ENCODE measurements at regions not wholly inside any gene's neighbourhood (a gene's known extent, or its start where the extent isn't known, plus 50 kb on each side); places are given as distances from the start of the nearest gene placed in this dataset.
"Not testable (repeated sequence)": the region's sequence is repeated elsewhere in the genome, so short reads cannot be mapped to it uniquely, and the experiment has no call there.

GRCh38 chrX:144121566-144121965 is 237.7 kb downstream of the UBE2NL start:
- DNase-seq; H3K9me3 Mint-ChIP-seq; H3K36me3 Mint-ChIP-seq (ENCODE audit: insufficient read depth in 2 of 2); ATAC-seq (replicated peaks in 1 of 2); H3K4me3 Mint-ChIP-seq; H3K4me1 Mint-ChIP-seq (ENCODE audit: low read depth); H3K27me3 Mint-ChIP-seq (ENCODE audit: low read depth); H3K27ac Mint-ChIP-seq: not testable (repeated sequence)

- not testable (repeated sequence) for H3K4me1 Mint-ChIP-seq (ENCODE audit: low read depth); DNase-seq; H3K27me3 Mint-ChIP-seq (ENCODE audit: low read depth); H3K27ac Mint-ChIP-seq; H3K4me3 Mint-ChIP-seq; H3K36me3 Mint-ChIP-seq (ENCODE audit: insufficient read depth in 2 of 2); ATAC-seq (replicated peaks in 1 of 2); H3K9me3 Mint-ChIP-seq
Measured at GRCh38 chrX:144127570-144128169, 243.8 kb downstream of the UBE2NL start.

- peak in 1 of 2 donors; percentile 32 for ATAC-seq (replicated peaks in 1 of 2)
- H3K36me3 Mint-ChIP-seq (ENCODE audit: insufficient read depth in 2 of 2); H3K27me3 Mint-ChIP-seq (ENCODE audit: low read depth); DNase-seq; H3K27ac Mint-ChIP-seq; H3K4me1 Mint-ChIP-seq (ENCODE audit: low read depth); H3K9me3 Mint-ChIP-seq; H3K4me3 Mint-ChIP-seq: not testable (repeated sequence)
Measured at GRCh38 chrX:144129511-144129910, 245.6 kb downstream of the UBE2NL start.

DNA sequence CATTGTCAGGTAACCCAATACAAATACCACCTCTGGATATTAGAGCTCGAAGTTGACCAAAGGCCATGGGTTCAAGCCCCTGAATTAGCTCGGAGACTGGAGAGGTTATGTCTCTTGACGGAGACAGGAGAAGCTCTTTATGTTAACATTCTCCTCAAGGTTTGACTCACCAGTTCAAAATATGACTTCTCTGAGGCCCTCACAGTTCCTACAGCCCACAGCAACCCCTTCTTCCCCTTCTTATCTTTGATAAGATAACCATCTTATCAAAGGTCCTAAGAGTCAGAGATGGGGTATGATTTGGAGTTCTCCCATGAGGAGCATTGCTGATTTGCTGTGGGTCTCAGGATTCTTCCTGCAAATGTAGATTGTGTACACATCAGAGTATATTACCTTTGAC is 246.6 kb downstream of the UBE2NL start:
- not testable (repeated sequence) for H3K9me3 Mint-ChIP-seq; DNase-seq; H3K4me3 Mint-ChIP-seq; H3K27me3 Mint-ChIP-seq (ENCODE audit: low read depth); H3K4me1 Mint-ChIP-seq (ENCODE audit: low read depth); H3K36me3 Mint-ChIP-seq (ENCODE audit: insufficient read depth in 2 of 2); H3K27ac Mint-ChIP-seq
- ATAC-seq (replicated peaks in 1 of 2): peak in 1 of 2 donors; percentile 51

GRCh38 chrX:144131080-144131479 is 247.2 kb downstream of the UBE2NL start:
- H3K27me3 Mint-ChIP-seq (ENCODE audit: low read depth); H3K4me3 Mint-ChIP-seq; H3K36me3 Mint-ChIP-seq (ENCODE audit: insufficient read depth in 2 of 2); H3K4me1 Mint-ChIP-seq (ENCODE audit: low read depth); DNase-seq; H3K27ac Mint-ChIP-seq; H3K9me3 Mint-ChIP-seq: not testable (repeated sequence)
- ATAC-seq (replicated peaks in 1 of 2): peak in 1 of 2 donors; percentile 13

DNA sequence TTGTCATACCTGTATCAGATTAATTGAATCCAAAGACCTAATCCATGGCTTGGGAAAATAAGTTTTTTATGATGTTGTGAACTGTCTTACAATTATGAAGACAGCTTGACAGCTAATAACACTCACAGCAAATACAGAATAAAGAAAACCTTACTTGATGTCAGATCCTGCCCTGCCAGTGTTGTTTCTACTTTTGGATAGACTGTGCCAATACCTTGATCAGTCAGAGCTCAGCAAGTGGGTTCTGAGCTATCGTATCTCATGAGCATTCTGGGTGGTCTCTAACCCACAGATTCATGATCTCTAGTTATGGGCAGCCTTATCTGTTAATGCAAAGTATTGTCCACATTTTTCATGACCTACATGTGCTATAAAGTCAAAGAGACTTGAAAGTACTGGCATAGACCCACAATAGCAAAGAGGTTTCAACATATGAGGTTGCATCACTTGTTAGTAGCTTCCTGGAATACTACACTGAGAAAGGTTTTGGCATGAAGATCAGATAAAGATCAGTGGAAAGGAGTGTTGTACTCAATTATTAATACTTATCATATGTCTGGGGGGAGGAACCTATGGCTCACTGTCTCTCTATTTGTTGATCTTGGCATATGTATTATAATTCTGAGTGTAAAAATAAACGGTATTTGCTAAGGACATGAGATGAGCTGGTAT is 250.7 kb downstream of the UBE2NL start:
- DNase-seq; H3K27me3 Mint-ChIP-seq (ENCODE audit: low read depth); H3K9me3 Mint-ChIP-seq; H3K36me3 Mint-ChIP-seq (ENCODE audit: insufficient read depth in 2 of 2); ATAC-seq (replicated peaks in 1 of 2); H3K4me1 Mint-ChIP-seq (ENCODE audit: low read depth); H3K4me3 Mint-ChIP-seq; H3K27ac Mint-ChIP-seq: not testable (repeated sequence)

GRCh38 chrX:144154474-144154873 is 270.6 kb downstream of the UBE2NL start:
- not testable (repeated sequence) for H3K36me3 Mint-ChIP-seq (ENCODE audit: insufficient read depth in 2 of 2); H3K27ac Mint-ChIP-seq; DNase-seq; H3K27me3 Mint-ChIP-seq (ENCODE audit: low read depth); H3K4me3 Mint-ChIP-seq; H3K4me1 Mint-ChIP-seq (ENCODE audit: low read depth); ATAC-seq (replicated peaks in 1 of 2); H3K9me3 Mint-ChIP-seq

- H3K4me3 Mint-ChIP-seq; H3K27me3 Mint-ChIP-seq (ENCODE audit: low read depth); H3K9me3 Mint-ChIP-seq; H3K4me1 Mint-ChIP-seq (ENCODE audit: low read depth); DNase-seq; H3K36me3 Mint-ChIP-seq (ENCODE audit: insufficient read depth in 2 of 2); H3K27ac Mint-ChIP-seq: not testable (repeated sequence)
- ATAC-seq (replicated peaks in 1 of 2): peak; percentile 84 to 96
Measured at GRCh38 chrX:144185197-144185596, 301.3 kb downstream of the UBE2NL start.

GRCh38 chrX:144188489-144188888 is 304.6 kb downstream of the UBE2NL start:
- ATAC-seq (replicated peaks in 1 of 2); H3K27ac Mint-ChIP-seq; H3K9me3 Mint-ChIP-seq; H3K4me3 Mint-ChIP-seq; DNase-seq; H3K4me1 Mint-ChIP-seq (ENCODE audit: low read depth); H3K36me3 Mint-ChIP-seq (ENCODE audit: insufficient read depth in 2 of 2); H3K27me3 Mint-ChIP-seq (ENCODE audit: low read depth): not testable (repeated sequence)

- not testable (repeated sequence) for DNase-seq; H3K36me3 Mint-ChIP-seq (ENCODE audit: insufficient read depth in 2 of 2); H3K4me1 Mint-ChIP-seq (ENCODE audit: low read depth); H3K27me3 Mint-ChIP-seq (ENCODE audit: low read depth); H3K9me3 Mint-ChIP-seq; H3K27ac Mint-ChIP-seq; H3K4me3 Mint-ChIP-seq; ATAC-seq (replicated peaks in 1 of 2)
Measured at GRCh38 chrX:144197057-144197456, 313.2 kb downstream of the UBE2NL start.

GRCh38 chrX:144202726-144203125 is 318.9 kb downstream of the UBE2NL start:
- not testable (repeated sequence) for ATAC-seq (replicated peaks in 1 of 2); H3K27me3 Mint-ChIP-seq (ENCODE audit: low read depth); H3K4me3 Mint-ChIP-seq; DNase-seq; H3K9me3 Mint-ChIP-seq; H3K27ac Mint-ChIP-seq; H3K4me1 Mint-ChIP-seq (ENCODE audit: low read depth); H3K36me3 Mint-ChIP-seq (ENCODE audit: insufficient read depth in 2 of 2)

DNA sequence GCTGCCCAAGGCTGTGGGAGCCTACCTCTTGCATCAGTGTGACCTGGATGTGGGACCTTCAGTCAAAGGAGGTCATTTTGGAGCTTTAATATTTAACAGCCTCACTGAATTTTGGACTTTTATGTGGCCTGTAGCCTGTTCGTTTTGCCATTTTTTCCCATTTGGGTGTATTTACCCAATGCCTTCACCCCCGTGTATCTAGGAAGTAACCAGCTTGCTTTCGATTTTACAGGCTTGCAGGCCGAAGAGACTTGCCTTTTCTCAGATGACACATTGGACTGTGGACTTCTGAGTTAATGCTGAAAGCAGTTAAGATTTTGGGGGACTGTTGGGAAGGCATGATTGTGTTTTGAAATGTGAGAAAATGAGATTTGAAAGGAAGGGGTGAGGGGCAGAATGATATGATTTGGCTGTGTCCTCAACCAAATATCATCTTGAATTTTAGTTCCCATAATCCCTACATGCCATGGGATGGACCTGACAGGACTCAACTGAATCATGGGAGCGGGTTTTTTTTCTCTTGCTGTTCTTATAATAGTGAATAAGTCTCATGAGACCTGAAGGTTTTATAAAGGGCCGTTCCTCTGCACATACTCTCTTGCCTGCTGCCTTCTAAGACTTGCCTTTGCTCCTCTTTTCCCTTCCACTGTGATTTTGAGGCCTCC is 324.6 kb downstream of the UBE2NL start:
- H3K27ac Mint-ChIP-seq; H3K4me1 Mint-ChIP-seq (ENCODE audit: low read depth); ATAC-seq (replicated peaks in 1 of 2); H3K27me3 Mint-ChIP-seq (ENCODE audit: low read depth); H3K4me3 Mint-ChIP-seq; H3K9me3 Mint-ChIP-seq; DNase-seq; H3K36me3 Mint-ChIP-seq (ENCODE audit: insufficient read depth in 2 of 2): not testable (repeated sequence)

DNA sequence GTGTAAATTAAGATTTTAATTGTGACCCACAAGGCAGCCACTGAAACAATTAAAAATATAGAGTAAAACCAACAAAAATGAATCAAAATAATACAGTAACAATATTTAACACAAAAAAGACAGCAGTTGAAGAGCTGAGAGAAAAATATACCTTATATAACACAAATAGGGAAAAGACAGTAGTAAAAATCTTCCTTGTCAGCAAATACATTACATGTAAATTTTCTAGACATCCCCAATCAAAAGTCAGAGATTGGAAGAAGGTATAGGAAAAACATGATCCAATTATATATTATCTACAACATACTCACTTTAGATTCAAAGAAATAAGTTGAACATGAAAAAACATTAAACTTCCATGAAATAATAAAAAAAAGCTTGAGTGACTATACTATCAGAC is 330.8 kb downstream of the UBE2NL start:
- Mint-ChIP-seq H3K27ac (no peak overlapping the region), H3K4me1 (ENCODE audit: low read depth) (no peaks in the 10 kb centered on the region), H3K36me3 (ENCODE audit: insufficient read depth in 2 of 2) (no peaks in the 10 kb centered on the region), H3K9me3 (peaks cover 2 to 3% of the 10 kb centered on the region in 2 donors), H3K27me3 (ENCODE audit: low read depth) (no peaks in the 10 kb centered on the region), H3K4me3 (no peak overlapping the region)
- ATAC-seq (replicated peaks in 1 of 2): no peak
- no peak for DNase-seq

GRCh38 chrX:144219035-144219434 is 335.2 kb downstream of the UBE2NL start:
- Mint-ChIP-seq H3K27me3 (ENCODE audit: low read depth) (no peaks in the 10 kb centered on the region), H3K36me3 (ENCODE audit: insufficient read depth in 2 of 2) (no peaks in the 10 kb centered on the region), H3K4me3 (no peak overlapping the region), H3K27ac (no peak overlapping the region), H3K9me3 (peaks cover 2 to 3% of the 10 kb centered on the region in 2 donors), H3K4me1 (ENCODE audit: low read depth) (no peaks in the 10 kb centered on the region)
- ATAC-seq (replicated peaks in 1 of 2) (no peak), DNase-seq (no peak)

Measured in activated T-cell treated with anti-CD3 and anti-CD28 coated beads, Interleukin-2, amount 50 U/mL, for 72 hours (primary cell).